ENCODE measurements at regions not wholly inside any gene's neighbourhood (a gene's known extent, or its start where the extent isn't known, plus 50 kb on each side); places are given as distances from the start of the nearest gene placed in this dataset.
A peak's percentile ranks its signal among the peaks of the same experiment; 100 is the strongest.
"Not testable (repeated sequence)": the region's sequence is repeated elsewhere in the genome, so short reads cannot be mapped to it uniquely, and the experiment has no call there.

GRCh38 chr2:175829741-175830140 lies 172.3 kb downstream of the LNPK start:
- DNase-seq (ENCODE audit: low read depth) = no peak

- no peak for DNase-seq (ENCODE audit: low read depth)
Measured at GRCh38 chr2:175827856-175828255, 174.2 kb downstream of the LNPK start.

GRCh38 chr2:175824243-175824642 lies 177.8 kb downstream of the LNPK start:
- DNase-seq (ENCODE audit: low read depth) = no peak

DNA sequence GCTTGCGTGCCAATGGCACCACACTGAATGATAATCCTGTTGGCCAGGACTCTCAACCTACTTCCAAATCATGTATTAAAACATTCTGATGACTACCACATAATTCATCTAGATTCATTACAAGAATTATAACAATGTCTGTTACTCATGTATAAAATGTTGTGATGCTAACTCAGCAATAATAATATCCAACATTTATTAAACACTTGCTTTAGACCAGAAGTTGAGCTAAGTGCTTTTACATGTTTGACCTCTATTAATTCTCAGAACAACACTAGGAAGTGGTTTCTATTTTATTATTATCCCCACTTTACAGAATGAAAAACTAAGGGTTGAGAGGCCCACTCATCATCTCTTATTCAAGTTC lies 178.4 kb downstream of the LNPK start:
- no peak for DNase-seq (ENCODE audit: low read depth)

- DNase-seq (ENCODE audit: low read depth) = no peak
Measured at GRCh38 chr2:175823002-175823706, 178.9 kb downstream of the LNPK start.

DNA sequence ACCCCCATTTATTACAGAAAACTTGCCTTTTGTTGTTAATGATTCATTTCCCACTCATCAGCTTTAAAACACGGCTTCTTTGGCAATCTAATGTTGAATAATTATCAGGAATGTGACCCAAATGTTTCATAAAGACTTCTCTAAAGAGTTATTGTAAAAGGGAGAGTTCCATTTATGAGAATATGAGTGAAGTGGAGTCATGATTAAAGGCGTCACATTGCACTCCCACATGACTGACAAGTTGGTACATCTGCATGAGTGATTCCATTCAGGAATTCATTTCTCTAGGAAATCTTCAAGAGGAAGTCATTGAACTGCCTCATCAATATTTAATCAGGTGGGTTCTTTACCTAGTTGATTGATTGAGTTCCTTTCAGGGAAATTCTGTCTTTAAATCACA lies 184.8 kb downstream of the LNPK start:
- DNase-seq (ENCODE audit: low read depth) = no peak

- DNase-seq (ENCODE audit: low read depth) = no peak
Measured at GRCh38 chr2:175815537-175815936, 186.5 kb downstream of the LNPK start.

DNA sequence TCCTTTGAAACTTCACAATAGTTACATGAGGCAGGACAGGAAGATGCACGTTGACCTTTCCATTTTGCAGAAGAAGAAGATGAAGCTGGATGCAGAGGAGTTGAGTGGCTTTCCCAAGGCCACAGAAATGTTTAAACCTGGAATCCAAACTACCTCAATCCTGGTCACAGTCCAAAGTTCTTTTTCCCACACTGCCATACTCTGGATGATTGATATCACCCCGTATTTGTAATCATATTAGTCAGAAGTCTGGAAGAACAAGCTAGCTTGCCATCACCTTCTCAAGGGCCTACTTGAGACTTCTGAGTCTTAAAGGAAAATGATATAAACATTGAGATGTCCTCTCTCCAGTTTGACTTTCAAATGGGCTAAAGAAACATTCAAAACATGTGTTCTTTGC lies 190.1 kb downstream of the LNPK start:
- no peak for DNase-seq (ENCODE audit: low read depth)

- no peak for DNase-seq (ENCODE audit: low read depth)
Measured at GRCh38 chr2:175808858-175809257, 193.2 kb downstream of the LNPK start.

GRCh38 chr2:175808078-175808477 lies 194.0 kb downstream of the LNPK start:
- no peak for DNase-seq (ENCODE audit: low read depth)

DNA sequence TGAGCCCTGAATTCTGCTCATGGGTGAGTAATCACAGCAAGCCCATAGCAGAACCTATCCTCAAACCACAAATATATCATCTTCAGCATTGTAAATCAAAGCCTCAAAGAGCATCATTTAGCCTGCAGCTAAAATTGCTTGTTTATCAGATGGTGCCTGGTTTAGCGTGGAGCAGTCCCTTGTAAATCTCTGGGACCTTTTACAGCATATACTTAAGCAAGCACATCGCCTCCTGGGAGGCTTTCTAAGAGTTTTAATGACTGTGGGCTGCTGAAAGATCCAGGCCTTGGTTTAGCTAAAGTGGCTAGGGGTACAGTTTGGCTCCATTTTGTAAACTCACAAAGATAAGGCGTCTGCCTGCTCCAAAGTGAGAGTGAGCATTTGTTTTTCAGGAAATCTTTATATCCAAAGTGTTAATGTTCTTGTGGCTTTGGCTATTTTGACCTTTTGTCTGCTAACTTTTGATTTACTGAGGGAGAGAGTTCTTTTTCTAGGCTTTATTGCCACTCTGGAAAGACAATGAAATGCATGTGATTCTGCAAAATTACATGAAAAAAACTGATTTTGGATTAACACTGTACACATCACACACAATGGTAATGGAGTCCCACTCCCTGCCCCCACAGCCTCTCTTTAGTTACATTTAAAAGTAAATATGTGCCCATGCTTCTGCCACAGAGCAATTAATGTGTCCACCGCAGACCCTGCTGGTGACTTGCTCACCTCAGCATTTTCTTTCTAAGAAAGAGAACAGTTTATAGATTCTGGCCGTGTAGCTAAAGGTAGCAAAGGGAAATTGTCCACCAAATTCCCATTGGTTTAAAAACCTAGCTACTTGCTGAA lies 194.8 kb downstream of the LNPK start:
- DNase-seq (ENCODE audit: low read depth) = no peak

GRCh38 chr2:175806570-175806969 lies 195.5 kb downstream of the LNPK start:
- no peak for DNase-seq (ENCODE audit: low read depth)

- DNase-seq (ENCODE audit: low read depth) = no peak
Measured at GRCh38 chr2:175806125-175806490, 196.0 kb downstream of the LNPK start.

DNA sequence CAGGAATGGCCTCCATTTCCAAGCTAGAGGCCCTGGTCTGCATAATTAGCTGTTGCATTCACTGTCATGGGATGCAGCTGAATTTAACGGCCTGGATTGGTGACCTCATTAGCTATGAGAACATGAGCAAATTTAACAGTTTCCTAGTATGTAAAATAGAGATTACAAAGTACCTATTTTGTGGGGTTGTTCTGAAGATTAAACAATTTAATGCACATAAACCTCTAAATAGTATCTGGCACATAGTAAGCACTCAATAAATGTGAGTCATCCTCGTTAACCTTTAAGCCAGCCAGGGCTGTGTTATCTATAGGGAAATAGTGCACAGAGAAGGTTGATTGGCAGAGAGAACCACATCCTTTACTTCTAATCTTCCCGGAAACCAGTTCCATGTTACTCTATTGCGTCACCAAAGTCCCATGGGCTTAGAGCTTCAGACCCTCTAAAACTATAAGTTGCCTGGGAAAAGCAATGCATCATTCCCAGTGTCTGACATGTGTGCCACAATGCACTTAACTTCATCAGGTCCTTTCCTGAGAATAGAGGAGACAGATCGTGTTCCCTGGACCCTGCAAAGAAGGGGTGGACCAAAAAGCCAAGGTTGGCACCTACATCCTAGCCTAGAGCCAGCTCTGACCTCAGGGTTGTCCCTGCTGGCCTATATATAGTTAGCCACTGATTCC lies 196.5 kb downstream of the LNPK start:
- no peak for DNase-seq (ENCODE audit: low read depth)

- no peak for DNase-seq (ENCODE audit: low read depth)
Measured at GRCh38 chr2:175804122-175804521, 197.9 kb downstream of the LNPK start.

DNA sequence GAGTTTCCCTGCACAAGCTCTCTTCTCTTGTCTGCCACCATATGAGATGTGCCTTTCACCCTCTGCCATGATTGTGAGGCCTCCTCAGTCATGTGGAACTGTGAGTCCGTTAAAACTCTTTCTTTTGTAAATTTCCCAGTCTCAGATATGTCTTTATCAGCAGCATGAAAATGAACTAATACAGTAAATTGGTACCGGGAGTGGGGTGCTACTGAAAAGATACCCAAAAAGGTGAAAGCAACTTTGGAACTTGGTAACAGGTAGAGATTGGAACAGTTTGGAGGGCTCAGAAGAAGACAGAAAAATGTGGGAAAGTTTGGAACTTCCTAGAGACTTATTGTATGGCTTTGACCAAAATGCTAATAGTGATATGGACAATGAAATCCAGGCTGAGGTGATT lies 205.6 kb downstream of the LNPK start:
- not testable (repeated sequence) for DNase-seq (ENCODE audit: low read depth)

DNA sequence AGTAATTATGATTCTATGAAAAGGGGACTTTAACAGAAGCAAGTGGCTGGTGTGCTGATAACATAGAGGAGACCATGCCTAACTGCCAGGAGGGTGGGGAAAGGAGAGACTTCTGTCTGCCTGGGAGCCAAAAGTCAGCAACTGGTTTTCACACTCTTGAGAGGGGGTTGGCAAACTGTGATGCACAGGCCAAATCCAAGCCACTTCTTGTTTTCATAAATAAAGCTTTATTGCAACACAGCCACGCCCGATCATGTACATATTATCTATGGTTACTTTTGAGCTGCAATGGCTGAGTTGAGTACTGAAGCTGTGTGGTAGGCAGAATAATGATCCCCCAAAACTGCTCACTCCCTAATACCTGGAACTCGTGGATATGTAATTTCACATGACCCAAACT lies 208.4 kb downstream of the LNPK start:
- no peak for DNase-seq (ENCODE audit: low read depth)

DNA sequence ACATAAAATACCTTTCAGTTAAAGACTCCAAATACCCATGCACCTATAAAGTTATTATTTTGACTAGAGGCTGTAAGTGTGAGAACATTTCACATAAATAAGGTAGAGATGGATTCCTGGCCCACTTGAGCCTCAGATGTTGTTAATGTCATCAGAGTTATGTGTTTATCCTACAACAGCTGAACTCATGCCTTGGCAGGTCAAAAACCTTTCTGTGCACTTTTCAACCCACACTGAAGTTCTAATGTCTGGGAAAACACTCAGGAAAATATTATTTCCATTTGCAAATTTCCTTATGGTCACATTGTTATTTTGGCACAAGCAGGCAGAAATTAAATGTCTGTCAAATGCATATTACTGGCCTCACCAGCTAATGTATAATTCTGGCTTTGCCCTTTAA lies 209.2 kb downstream of the LNPK start:
- peak; percentile 58 for DNase-seq (ENCODE audit: low read depth)

DNA sequence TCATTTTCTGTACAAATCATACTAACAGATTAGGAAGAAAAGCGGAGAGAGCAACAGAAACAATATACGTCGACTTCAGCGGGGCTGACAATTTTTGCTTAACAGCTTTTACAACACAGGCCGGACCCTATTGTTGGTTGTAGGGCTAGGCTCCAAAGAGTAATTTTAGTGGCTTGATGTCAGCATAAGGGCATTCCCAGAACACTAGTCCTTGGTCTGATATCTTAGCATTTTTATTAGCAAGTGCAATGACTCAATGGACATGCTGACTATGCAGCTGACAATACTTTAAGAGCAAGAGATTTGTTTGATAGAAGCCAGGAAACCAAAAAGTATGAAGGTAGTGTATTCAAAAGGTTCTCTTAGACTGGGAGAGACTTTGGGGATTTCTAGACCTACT lies 209.9 kb downstream of the LNPK start:
- no peak for DNase-seq (ENCODE audit: low read depth)

DNA sequence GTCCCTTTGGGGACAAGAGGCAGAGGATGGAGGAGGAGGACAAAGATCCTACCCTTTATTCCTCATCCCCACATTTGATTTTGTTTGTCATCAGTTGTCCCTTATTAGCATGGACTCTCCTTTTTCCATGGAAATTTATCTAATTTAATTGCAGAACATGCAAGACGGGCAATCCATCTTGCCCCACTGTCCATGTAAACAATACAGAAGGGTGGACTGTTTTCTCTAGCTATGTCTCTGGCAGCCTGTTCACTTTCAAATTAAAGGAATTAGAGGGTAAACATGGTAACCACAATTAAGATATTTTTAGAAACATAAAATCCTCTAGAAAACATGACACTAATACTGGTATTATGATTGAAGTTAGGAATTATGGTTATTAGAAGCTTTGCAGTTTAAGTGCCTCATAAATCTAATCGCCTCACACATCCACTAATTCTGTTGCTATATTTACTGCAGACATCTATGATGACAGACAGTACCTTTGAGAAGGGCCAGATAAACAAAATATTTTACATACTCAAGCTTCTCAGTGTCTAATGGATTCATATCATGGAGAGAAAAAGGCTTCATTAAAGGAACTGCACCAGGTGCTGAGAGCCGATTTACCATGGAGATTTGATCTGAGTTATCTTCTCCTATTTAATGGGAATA lies 215.5 kb downstream of the LNPK start:
- DNase-seq (ENCODE audit: low read depth) = no peak

DNA sequence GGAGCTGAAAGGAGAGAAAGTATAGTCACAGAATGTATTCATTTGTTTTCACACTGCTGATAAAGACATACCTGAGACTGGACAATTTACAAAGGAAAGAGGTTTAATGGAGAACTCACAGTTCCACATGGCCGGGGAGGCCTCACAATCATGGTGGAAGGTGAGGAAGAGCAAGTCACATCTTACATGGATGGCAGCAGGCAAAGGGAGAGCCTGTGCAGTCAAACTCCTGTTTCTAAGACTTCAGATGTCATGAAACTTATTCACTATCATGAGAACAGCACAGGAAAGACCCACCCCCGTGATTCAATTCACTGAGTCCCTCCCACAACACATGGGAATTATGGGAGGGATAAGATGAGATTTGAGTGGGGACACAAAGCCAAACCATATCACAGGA lies 224.7 kb downstream of the LNPK start:
- not testable (repeated sequence) for DNase-seq (ENCODE audit: low read depth)

- DNase-seq (ENCODE audit: low read depth) = no peak
Measured at GRCh38 chr2:175769200-175769599, 232.9 kb downstream of the LNPK start.

Data from forelimb muscle (tissue), 1 donor.